ENCODE measurements at regions not wholly inside any gene's neighbourhood (a gene's known extent, or its start where the extent isn't known, plus 50 kb on each side); places are given as distances from the start of the nearest gene placed in this dataset.

GRCh38 chrX:5829469-5829868 is 399.2 kb downstream of the NLGN4X start:
- no peak for DNase-seq

- no peak for DNase-seq
Measured at GRCh38 chrX:5829060-5829459, 399.6 kb downstream of the NLGN4X start.

DNA sequence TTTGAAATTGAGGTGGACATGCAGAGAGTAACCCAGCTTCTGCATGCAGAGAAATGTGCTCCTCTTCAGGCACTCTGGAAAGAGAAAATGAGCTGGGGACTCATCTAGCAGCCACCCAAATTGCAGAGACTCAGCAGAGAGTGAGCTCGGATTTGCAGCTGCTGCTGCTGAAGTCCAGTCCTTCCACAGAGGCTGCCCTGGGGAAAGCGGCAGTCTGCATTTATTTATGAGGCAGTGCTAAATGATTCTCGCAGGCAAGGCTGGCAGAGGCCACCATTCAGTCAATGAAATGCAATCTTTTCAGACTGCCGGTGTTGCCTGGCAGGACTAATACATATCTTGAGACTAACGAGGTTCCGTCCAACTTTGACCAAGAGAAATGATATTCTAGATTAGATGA is 404.8 kb downstream of the NLGN4X start:
- no peak for DNase-seq

GRCh38 chrX:5810636-5811035 is 418.0 kb downstream of the NLGN4X start:
- DNase-seq, result no peak

- no peak for DNase-seq
Measured at GRCh38 chrX:5807181-5807580, 421.5 kb downstream of the NLGN4X start.

- no peak for DNase-seq
Measured at GRCh38 chrX:5802391-5802790, 426.3 kb downstream of the NLGN4X start.

DNA sequence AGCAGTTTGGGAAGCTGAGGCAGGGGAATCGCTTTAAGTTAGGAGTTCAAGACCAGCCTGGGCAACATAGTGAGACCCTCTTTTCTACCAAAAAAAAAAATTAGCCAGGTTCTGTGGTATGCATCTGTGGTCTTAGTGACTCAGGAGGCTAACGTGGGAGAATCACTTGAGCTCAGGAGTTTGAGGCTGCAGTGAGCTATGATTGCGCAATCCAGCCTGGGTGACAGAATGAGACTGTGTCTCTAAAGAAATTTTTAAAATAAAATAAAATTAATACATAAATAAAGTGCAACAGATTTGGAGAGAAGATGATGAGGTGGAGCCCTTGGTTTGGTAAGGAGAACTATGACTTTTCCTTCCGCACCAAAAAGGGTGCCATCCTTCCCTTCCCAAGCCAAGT is 436.9 kb downstream of the NLGN4X start:
- no peak for DNase-seq

- DNase-seq, result no peak
Measured at GRCh38 chrX:5788910-5789309, 439.8 kb downstream of the NLGN4X start.

GRCh38 chrX:5780821-5781220 is 447.8 kb downstream of the NLGN4X start:
- DNase-seq, result no peak

- DNase-seq, result no peak
Measured at GRCh38 chrX:5775846-5776430, 452.7 kb downstream of the NLGN4X start.

DNA sequence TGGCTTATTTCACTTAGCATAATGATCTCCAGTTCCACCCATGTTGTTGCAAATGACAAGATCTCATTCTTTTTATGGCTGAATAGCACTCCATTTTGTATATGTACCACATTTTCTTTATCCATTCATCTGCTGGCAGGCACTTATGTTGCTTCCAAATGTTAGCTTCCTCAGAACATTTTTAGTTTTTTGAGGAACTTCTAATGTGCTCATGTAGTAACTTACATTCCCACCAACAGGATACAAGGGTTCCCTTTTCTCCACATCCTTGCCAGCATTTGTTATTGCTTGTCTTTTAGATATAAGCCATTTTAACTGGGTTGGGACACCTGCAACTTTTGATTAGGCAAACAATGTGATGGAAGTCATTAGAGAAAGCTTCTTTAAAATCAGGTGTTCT is 454.2 kb downstream of the NLGN4X start:
- no peak for DNase-seq

GRCh38 chrX:5771441-5771840 is 457.2 kb downstream of the NLGN4X start:
- no peak for DNase-seq

DNA sequence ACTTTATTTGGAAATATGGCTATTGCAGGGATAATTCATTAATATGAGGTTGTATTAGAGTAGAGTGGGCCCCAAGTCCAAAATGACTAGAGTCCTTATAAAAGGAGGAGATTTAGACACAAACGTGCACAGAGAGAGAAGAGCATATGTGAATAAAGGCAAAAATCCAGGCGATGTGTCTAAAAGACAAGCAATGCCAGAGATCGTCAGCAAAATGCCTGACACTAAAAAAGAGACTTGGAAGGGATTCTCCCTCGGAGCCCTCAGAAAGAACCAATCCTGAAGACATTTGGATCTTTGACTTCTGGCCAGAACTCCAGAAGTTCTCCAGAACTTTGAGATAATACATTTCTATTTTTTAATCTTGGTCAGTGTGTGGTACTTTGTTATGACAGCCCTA is 472.1 kb downstream of the NLGN4X start:
- no peak for DNase-seq

- no peak for DNase-seq
Measured at GRCh38 chrX:5753291-5753690, 475.4 kb downstream of the NLGN4X start.

DNA sequence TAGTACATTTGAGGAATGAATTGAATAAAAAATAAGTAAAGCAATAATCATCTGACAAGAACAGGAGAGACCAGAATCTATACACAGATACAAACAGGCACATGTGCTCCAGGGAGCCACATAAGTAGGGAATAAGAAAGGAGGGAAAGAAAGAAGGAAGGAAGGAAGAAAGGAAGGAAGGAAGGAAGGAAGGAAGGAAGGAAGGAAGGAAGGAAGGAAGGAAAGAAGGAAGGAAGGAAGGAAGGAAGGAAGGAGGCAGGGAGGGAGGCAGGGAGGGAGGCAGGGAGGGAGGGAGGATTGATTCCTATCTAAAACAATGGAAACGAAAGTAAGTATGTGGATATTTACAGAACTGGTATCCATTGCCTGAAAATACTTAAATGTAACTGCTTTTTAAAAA is 475.8 kb downstream of the NLGN4X start:
- DNase-seq, result no peak

- DNase-seq, result no peak
Measured at GRCh38 chrX:5748586-5749150, 480.0 kb downstream of the NLGN4X start.

DNA sequence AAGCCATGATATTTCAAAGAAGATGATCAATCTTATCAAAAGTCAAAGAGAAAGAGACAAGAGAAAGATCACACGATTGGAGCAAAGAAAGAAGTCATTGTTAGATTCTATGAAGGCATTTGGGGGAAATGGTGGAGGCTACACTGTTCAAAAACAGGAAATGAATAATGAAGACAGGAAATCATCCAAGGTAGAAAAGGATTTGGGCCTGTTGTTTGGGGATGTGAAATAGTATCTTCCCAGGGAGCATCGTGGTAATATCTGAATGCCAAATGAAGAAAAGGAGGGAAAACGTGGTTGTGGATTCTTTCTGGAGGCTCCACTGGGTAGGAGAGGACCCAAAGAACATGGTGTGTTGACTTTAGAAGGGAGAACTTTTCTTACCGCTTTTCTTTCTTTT is 482.4 kb downstream of the NLGN4X start:
- no peak for DNase-seq

GRCh38 chrX:5733501-5733900 is 495.2 kb downstream of the NLGN4X start:
- no peak for DNase-seq

DNA sequence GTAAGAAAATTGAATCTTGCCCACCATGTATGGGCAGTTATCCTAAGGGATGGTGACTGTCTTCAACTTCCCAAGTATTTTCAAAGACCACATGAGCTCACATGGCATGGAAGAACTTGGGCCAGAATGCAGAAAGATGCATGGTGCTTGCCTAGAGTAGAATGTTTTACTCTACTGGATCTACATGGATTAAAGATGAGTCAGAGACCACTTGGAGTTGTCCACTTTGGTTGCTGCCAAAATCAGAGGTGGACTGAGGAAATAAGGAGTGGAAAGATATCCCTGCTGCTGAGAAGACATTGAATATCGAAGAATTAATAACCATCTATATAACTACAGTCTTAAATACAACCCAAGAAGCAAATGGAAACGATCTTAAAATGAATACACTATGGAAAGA is 498.1 kb downstream of the NLGN4X start:
- DNase-seq, result no peak

DNA sequence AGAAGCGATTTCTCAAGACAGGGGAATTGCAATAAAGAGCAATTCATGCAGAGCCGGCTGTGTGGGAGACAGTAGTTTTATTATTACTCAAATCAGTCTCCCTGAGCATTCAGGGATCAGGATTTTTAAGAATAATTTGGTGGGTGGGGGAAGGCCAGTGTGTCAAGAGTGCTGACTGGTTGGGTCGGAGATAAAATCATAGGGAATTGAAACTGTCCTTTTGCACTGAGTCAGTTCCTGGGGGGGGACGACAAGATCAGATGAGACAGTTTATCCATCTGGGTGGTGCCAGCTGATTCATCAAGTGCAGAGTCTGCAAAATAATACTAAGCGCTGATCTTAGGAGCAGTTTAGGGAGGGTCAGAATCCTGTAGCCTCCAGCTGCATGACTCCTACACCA is 502.4 kb downstream of the NLGN4X start:
- no peak for DNase-seq

DNA sequence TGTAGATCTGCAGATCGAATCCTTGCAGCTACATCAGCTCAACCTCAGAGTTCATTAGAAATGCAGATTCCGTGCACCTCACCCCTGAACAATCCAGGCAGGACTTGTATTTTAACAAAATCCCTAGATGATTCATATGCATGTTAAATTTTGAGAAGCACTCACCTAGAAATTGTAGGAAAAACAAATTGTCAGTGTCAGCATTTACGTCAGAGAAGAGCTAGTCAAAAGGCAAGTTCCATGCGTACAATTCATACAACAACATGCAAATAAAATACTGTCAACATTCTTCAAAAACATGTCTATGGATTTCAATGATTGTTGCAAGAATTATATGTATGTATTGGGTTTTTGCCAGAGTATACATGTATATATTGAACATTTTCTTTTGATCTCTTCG is 504.5 kb downstream of the NLGN4X start:
- no peak for DNase-seq

- no peak for DNase-seq
Measured at GRCh38 chrX:5718651-5719050, 510.0 kb downstream of the NLGN4X start.

DNA sequence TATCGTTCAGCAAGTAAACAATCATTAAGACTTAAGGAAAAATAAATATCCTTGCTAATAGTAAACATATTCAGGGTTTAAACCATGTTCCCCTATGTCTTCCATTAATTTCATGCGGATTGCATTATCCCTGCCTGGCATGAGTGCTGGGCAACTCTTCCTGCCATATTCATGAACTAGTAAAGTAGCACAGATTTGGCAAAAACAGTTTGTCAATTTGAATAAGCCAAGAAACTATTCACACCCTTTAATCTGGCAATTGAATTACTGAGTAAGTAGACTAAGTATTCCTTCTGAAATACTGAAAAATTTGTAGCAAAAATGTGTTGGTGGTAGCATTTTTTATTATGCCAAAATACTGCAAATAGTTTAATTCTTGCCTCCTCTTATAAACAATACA is 512.0 kb downstream of the NLGN4X start:
- DNase-seq, result no peak

GRCh38 chrX:5708251-5708650 is 520.4 kb downstream of the NLGN4X start:
- DNase-seq, result no peak

GRCh38 chrX:5702890-5703289 is 525.8 kb downstream of the NLGN4X start:
- no peak for DNase-seq

DNA sequence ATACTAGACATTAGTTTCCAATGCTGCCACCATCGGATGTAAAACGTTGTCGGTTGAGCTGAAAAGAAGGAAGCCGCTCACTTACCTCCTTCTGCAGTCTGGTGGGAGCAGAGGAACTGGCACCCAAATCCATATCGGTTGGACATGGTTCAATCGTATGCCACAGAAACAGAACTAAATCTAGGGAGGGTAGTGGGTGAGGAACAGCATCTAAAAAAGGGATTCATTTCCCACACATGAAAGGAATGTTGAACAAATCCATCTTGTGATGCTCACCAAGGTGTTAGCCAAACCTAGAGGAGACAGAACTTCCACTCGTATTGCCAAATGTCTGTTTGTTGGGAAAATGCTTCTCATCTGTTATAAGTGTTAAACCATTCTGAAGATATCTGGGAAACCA is 532.7 kb downstream of the NLGN4X start:
- no peak for DNase-seq

All from DMS153 (cell line).